HG03159 (cell line): ENCODE measurements at regions not wholly inside any gene's neighbourhood (a gene's known extent, or its start where the extent isn't known, plus 50 kb on each side); places are given as distances from the start of the nearest gene placed in this dataset.
"Not testable (repeated sequence)": the region's sequence is repeated elsewhere in the genome, so short reads cannot be mapped to it uniquely, and the experiment has no call there.

ENCODE experiments used
- ATAC-seq: cut with Tn5 transposase; IDR thresholded peaks from one replicate; pipeline ENCODE4 v1.9.1; 2021; ENCODE audit warnings: mild to moderate bottlenecking, moderate library complexity; ENCODE audit not compliant: unreplicated experiment

- no peak for ATAC-seq
Observed at GRCh38 chr17:70278844-70279462, 109.6 kb downstream of the KCNJ2 start.

GRCh38 chr17:70286391-70286790 lies 117.1 kb downstream of the KCNJ2 start:
- ATAC-seq, result no peak

GRCh38 chr17:70288540-70289290 lies 119.4 kb downstream of the KCNJ2 start:
- ATAC-seq, result no peak

GRCh38 chr17:70290770-70291169 lies 121.4 kb downstream of the KCNJ2 start:
- ATAC-seq, result no peak

GRCh38 chr17:70292366-70292765 lies 123.0 kb downstream of the KCNJ2 start:
- no peak for ATAC-seq

- ATAC-seq, result not testable (repeated sequence)
Observed at GRCh38 chr17:70293564-70294310, 124.4 kb downstream of the KCNJ2 start.

- ATAC-seq, result no peak
Observed at GRCh38 chr17:70295329-70295728, 126.0 kb downstream of the KCNJ2 start.

GRCh38 chr17:70295731-70296130 lies 126.4 kb downstream of the KCNJ2 start:
- ATAC-seq, result no peak

GRCh38 chr17:70296456-70296855 lies 127.1 kb downstream of the KCNJ2 start:
- ATAC-seq, result no peak

- ATAC-seq, result no peak
Observed at GRCh38 chr17:70297397-70297796, 128.1 kb downstream of the KCNJ2 start.

- no peak for ATAC-seq
Observed at GRCh38 chr17:70298929-70299531, 129.7 kb downstream of the KCNJ2 start.

- no peak for ATAC-seq
Observed at GRCh38 chr17:70307430-70308225, 138.3 kb downstream of the KCNJ2 start.

GRCh38 chr17:70308618-70309017 lies 139.3 kb downstream of the KCNJ2 start:
- ATAC-seq, result no peak

GRCh38 chr17:70310221-70310672 lies 140.9 kb downstream of the KCNJ2 start:
- no peak for ATAC-seq

GRCh38 chr17:70313086-70313852 lies 143.9 kb downstream of the KCNJ2 start:
- ATAC-seq, result no peak

GRCh38 chr17:70314096-70314495 lies 144.8 kb downstream of the KCNJ2 start:
- no peak for ATAC-seq

GRCh38 chr17:70314506-70314905 lies 145.2 kb downstream of the KCNJ2 start:
- ATAC-seq, result no peak

GRCh38 chr17:70317421-70317820 lies 148.1 kb downstream of the KCNJ2 start:
- no peak for ATAC-seq

GRCh38 chr17:70318051-70318450 lies 148.7 kb downstream of the KCNJ2 start:
- no peak for ATAC-seq

GRCh38 chr17:70319516-70319915 lies 150.2 kb downstream of the KCNJ2 start:
- ATAC-seq, result no peak
